Mucosa of descending colon (tissue), 3 donors: ENCODE measurements at regions not wholly inside any gene's neighbourhood (a gene's known extent, or its start where the extent isn't known, plus 50 kb on each side); places are given as distances from the start of the nearest gene placed in this dataset.
"Not testable (repeated sequence)": the region's sequence is repeated elsewhere in the genome, so short reads cannot be mapped to it uniquely, and the experiment has no call there.

Experiments used
- ATAC-seq: fragments of 200-7000 bp; cut with Tn5 transposase; one replicate; pipeline ENCODE4 v1.9.1; 2020; ENCODE audit warnings: mild to moderate bottlenecking, moderate library complexity
- DNase-seq, 3 donors: peaks; one replicate each; pipeline ENCODE4 v3.0.0-alpha.2; 2020
- H3K36me3 ChIP-seq: fragments of 200-600 bp; one replicate; pipeline ENCODE4 v1.8.0; 2021; ENCODE audit warnings: low read depth, mild to moderate bottlenecking
- H3K4me1 ChIP-seq: fragments of 200-600 bp; one replicate; pipeline ENCODE4 v1.8.0; 2021; ENCODE audit warnings: low read depth, mild to moderate bottlenecking
- H3K4me3 ChIP-seq: fragments of 200-600 bp; one replicate; pipeline ENCODE4 v1.8.0; 2021; ENCODE audit warnings: mild to moderate bottlenecking
- H3K9me3 ChIP-seq: fragments of 200-600 bp; one replicate; pipeline ENCODE4 v1.8.0; 2021; ENCODE audit warnings: mild to moderate bottlenecking
- intact Hi-C, 2 donors: fragments of 100-400 bp; cut with DNase I in 1 of 2; cut with micrococcal nuclease in 1 of 2; formaldehyde crosslinking; loops; one replicate each; pipeline versions ENCODE4 v1.11.0 to v1.11.1; 2022; cut with DNase I, micrococcal nuclease
- TF ChIP-seq, protein P1 (sequence below): fragments of 200-600 bp; IDR thresholded peaks from one replicate; pipeline ENCODE4 v1.8.0; 2022; ENCODE audit warnings: antibody characterized with exemption, mild to moderate bottlenecking
- donor health status: DM: no; HTN: no; CAD: no; lungs with moderate emphysema.
- donor health status: DM: no; HTN: no; CAD: no.
- donor health status: DM: no; HTN: yes; CAD: no.

DNA sequence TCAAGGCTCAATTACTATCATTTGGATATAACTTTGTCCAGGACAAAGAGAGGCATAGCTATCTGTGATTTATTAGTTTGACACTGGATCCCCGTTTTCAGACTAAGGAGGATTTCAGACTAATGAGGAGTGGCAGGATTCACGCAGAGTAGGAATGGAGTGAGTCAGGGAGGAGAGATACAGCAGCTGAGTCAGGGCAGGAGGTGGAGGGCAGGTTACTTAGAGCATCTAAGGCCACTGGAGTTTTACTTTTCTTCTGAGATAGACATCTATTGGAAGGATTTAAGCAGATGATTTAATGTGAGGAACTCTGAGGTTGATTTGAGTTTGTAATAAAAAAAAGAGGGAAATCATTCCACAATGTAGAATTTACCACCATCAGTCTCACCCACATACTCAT, 110.6 kb downstream of the RPIA start:
- intact Hi-C loops, H3K4me3 ChIP-seq, H3K4me1 ChIP-seq, H3K9me3 ChIP-seq, ATAC-seq, H3K36me3 ChIP-seq, DNase-seq: not testable (repeated sequence)

DNA sequence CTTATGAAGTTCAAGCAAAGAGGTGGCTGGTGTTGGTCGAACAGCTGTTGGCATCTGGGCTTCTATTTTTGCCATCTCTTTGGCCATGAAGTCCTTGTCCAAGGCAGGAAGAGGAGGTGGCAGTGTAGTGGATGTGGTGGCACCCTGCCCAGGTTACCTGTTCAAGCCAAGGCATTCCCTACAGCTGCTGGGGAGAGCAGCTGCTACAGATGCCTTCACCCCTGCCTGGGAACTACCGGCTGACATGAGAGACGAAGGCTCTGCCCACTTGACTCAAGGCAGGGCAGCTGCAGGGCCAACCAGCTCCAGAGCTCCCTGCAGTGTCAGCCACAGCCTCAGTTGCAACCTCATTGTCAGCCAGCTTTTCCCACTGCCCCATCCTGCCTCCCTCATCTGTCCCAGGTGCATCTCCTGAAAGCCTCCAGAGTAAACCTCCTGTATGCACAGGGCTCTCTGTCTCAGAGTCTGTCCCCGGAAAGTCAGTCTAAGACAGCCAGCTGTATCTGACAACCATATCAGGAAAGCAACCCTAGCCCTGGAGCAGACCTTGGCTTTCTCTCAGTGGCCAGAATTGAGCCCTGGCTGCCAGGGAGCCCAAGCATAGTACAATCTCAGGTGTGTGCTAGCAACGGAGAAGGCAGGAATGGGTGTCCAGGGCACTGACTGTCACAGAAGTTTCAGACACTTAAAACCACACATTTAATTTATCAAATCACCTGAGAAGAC, 115.9 kb downstream of the RPIA start:
- no peaks in the 10 kb centered on the region for H3K36me3 ChIP-seq
- no peaks in the 10 kb centered on the region for H3K4me1 ChIP-seq
- DNase-seq (no peak), ATAC-seq (no peak)
- TF ChIP-seq, protein P1, sequence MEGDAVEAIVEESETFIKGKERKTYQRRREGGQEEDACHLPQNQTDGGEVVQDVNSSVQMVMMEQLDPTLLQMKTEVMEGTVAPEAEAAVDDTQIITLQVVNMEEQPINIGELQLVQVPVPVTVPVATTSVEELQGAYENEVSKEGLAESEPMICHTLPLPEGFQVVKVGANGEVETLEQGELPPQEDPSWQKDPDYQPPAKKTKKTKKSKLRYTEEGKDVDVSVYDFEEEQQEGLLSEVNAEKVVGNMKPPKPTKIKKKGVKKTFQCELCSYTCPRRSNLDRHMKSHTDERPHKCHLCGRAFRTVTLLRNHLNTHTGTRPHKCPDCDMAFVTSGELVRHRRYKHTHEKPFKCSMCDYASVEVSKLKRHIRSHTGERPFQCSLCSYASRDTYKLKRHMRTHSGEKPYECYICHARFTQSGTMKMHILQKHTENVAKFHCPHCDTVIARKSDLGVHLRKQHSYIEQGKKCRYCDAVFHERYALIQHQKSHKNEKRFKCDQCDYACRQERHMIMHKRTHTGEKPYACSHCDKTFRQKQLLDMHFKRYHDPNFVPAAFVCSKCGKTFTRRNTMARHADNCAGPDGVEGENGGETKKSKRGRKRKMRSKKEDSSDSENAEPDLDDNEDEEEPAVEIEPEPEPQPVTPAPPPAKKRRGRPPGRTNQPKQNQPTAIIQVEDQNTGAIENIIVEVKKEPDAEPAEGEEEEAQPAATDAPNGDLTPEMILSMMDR = no peak
- intact Hi-C loops = no loop called here
- H3K4me3 ChIP-seq = no peak overlapping the region
- no peaks in the 10 kb centered on the region for H3K9me3 ChIP-seq

DNA sequence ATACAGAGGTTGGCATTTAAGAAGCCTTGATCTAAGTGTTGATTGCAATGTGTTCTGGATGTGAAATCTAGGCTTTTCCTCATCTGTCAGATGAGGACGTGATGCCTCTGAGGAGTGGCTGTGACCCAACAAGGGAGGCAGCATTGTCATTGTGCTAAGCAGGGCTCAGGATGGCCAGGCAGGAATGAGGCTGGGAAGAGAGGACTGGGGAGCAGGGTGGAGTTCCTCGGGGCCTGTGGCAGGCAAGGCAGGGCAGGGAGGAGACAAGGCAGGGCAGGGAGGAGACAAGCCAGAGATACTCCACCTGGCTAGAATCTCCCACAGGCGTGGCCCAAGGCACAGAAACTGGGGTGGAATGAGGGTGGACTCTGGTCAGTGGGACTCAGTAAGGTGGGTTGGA, 116.6 kb downstream of the RPIA start:
- Histone ChIP-seq H3K36me3 (no peaks in the 10 kb centered on the region), H3K9me3 (no peaks in the 10 kb centered on the region), H3K4me1 (no peaks in the 10 kb centered on the region), H3K4me3 (no peak overlapping the region)
- intact Hi-C loops = no loop called here
- no peak for ATAC-seq
- no peak for DNase-seq
- TF ChIP-seq, protein P1 = no peak

DNA sequence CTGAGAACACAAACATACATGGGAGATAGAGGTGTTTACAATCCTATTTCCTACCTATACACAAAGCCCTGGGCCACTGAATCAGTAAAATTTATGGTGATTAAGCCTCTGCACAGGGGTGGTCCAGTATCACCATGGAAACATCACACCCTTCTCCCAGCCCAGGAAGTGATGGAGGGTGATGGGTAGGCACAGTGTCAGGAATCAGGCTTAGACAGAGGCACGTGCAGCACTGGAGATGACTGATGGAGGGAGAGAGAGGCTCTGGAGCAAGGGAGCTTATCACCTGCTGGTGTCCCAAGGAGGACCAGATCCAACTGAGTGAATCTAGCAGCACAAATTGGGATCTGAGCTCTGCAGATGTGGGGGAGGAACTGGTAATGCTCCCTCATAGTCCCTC, 117.2 kb downstream of the RPIA start:
- ATAC-seq (no peak), DNase-seq (no peak)
- Histone ChIP-seq H3K4me3 (no peak overlapping the region), H3K4me1 (no peaks in the 10 kb centered on the region), H3K9me3 (no peaks in the 10 kb centered on the region), H3K36me3 (no peaks in the 10 kb centered on the region)
- intact Hi-C loops = no loop called here
- TF ChIP-seq, protein P1 = no peak

DNA sequence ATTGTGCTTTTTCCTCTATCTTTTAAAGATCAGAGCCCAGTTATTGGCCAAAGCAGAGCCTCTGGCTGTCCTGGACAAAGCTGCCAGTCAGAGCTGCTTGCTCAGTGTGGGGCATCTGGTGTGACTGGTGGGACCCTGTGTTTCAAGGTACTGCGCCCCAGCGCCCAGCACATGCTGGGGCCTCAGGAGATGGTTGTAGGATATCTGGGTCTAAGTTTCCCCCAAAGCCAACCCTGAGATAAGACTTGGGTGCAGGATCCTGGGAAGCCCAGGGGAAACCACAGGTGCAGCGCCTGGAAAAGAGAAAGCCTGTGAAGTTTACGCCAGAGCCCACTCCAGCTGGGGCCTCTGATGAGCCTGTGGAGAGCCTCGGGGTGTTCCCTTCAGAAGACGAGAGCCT, 117.7 kb downstream of the RPIA start:
- Histone ChIP-seq H3K4me3 (no peak overlapping the region), H3K4me1 (no peaks in the 10 kb centered on the region), H3K9me3 (no peaks in the 10 kb centered on the region), H3K36me3 (no peaks in the 10 kb centered on the region)
- DNase-seq (no peak), ATAC-seq (no peak)
- TF ChIP-seq, protein P1 = no peak
- intact Hi-C loops = no loop called here

DNA sequence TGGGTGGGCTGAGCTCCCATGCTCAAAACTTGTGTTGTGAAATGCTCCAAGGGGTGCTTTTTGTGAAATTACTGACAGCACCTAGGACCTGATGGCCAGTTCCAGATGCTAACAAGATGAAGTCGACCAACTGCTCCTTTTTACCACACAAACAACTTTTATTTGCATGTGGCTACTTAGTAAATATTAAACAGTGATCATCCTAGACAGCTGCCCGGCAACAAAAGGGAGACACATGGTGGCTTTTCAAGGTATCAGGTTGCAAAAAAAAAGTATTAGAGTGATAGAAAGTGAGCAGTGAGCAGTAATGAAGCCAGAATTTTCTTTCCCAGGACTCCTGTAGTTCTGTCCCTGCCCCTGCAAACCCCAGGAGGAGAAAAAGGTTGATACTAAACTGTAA, 118.5 kb downstream of the RPIA start:
- intact Hi-C loops = no loop called here
- no peak overlapping the region for H3K4me3 ChIP-seq
- no peaks in the 10 kb centered on the region for H3K36me3 ChIP-seq
- TF ChIP-seq, protein P1 = no peak
- H3K4me1 ChIP-seq = no peaks in the 10 kb centered on the region
- no peaks in the 10 kb centered on the region for H3K9me3 ChIP-seq
- DNase-seq (no peak), ATAC-seq (no peak)
